ENCODE measurements at regions not wholly inside any gene's neighbourhood (a gene's known extent, or its start where the extent isn't known, plus 50 kb on each side); places are given as distances from the start of the nearest gene placed in this dataset.

- POLR2A ChIA-PET = no interaction called here
Measured at GRCh38 chr2:147433822-147434221, 411.0 kb upstream of the ACVR2A start.

GRCh38 chr2:147430408-147430807 lies 414.4 kb upstream of the ACVR2A start:
- H3K4me1 ChIP-seq (ENCODE audit: control insufficient read depth, insufficient read depth, low read length) = peaks cover 4% of the 10 kb centered on the region; the same call in 1 of the 2 replicates
- POLR2A ChIA-PET = no interaction called here
- TF ChIP-seq ZNF112 (tag by site-specific recombination; IDR thresholded peaks at IDR 0.05) (no peak), ZNF501 (tag by site-specific recombination; IDR thresholded peaks at IDR 0.05) (no peak)
- H3K27ac ChIP-seq (ENCODE audit: extremely low read depth, low read depth, low read length) = no peak overlapping the region
- CTCF ChIA-PET = no interaction called here
- H3K36me3 ChIP-seq (ENCODE audit: control insufficient read depth in 2 of 2, insufficient read depth in 1 of 2, low read length in 2 of 2) = no peaks in the 10 kb centered on the region
- no peaks in the 10 kb centered on the region for H3K9me3 ChIP-seq (ENCODE audit: control insufficient read depth, insufficient read depth, low read depth, low read length)
- H3K4me3 ChIP-seq (ENCODE audit: low read depth, low read length) = no peak overlapping the region

More at GRCh38 chr2:147433822-147434221, 411.0 kb upstream of the ACVR2A start:
- Histone ChIP-seq H3K9me3 (ENCODE audit: control insufficient read depth, insufficient read depth, low read depth, low read length) (no peaks in the 10 kb centered on the region), H3K36me3 (ENCODE audit: control insufficient read depth in 2 of 2, insufficient read depth in 1 of 2, low read length in 2 of 2) (no peaks in the 10 kb centered on the region), H3K4me3 (ENCODE audit: low read depth, low read length) (no peak overlapping the region), H3K27ac (ENCODE audit: extremely low read depth, low read depth, low read length) (no peak overlapping the region), H3K4me1 (ENCODE audit: control insufficient read depth, insufficient read depth, low read length) (peaks cover 4% of the 10 kb centered on the region; the same call in 1 of the 2 replicates)
- TF ChIP-seq SCRT1 (tag by site-specific recombination; IDR thresholded peaks at IDR 0.05; ENCODE audit: borderline replicate concordance) (no peak), YY2 (tag by site-specific recombination; IDR thresholded peaks at IDR 0.05) (no peak), ZNF155 (tag by site-specific recombination; IDR thresholded peaks at IDR 0.05) (no peak), ZNF211 (tag by site-specific recombination; IDR thresholded peaks at IDR 0.05; ENCODE audit: low read depth) (no peak), WT1 (tag by site-specific recombination; IDR thresholded peaks at IDR 0.05) (no peak), ZNF214 (tag by site-specific recombination; IDR thresholded peaks at IDR 0.05; ENCODE audit: borderline replicate concordance) (no peak), ZNF248 (tag by site-specific recombination; IDR thresholded peaks at IDR 0.05) (no peak), GFI1B (tag by site-specific recombination; IDR thresholded peaks at IDR 0.05) (no peak), SP7 (tag by site-specific recombination; IDR thresholded peaks at IDR 0.05) (no peak)
- CTCF ChIA-PET = interaction anchor here (0.7 kb wide), 1 partner anchor 8 kb away, joined by 3 read pairs; no protein-coding TSS in a partner anchor

GRCh38 chr2:147428120-147428747 lies 416.6 kb upstream of the ACVR2A start:
- ChIA-PET CTCF (interaction anchor here (0.6 to 0.7 kb wide), 2 partner anchors 786 to 1591 kb away, joined by 3 to 4 read pairs; no protein-coding TSS in a partner anchor), POLR2A (no interaction called here)
- Histone ChIP-seq H3K4me3 (ENCODE audit: low read depth, low read length) (no peak overlapping the region), H3K36me3 (ENCODE audit: control insufficient read depth in 2 of 2, insufficient read depth in 1 of 2, low read length in 2 of 2) (no peaks in the 10 kb centered on the region), H3K9me3 (ENCODE audit: control insufficient read depth, insufficient read depth, low read depth, low read length) (no peaks in the 10 kb centered on the region), H3K4me1 (ENCODE audit: control insufficient read depth, insufficient read depth, low read length) (peaks cover 4% of the 10 kb centered on the region; the same call in 1 of the 2 replicates), H3K27ac (ENCODE audit: extremely low read depth, low read depth, low read length) (no peak overlapping the region)
- TF ChIP-seq ZNF37A (tag by site-specific recombination; IDR thresholded peaks at IDR 0.05) = no peak
- no peak for TF ChIP-seq ZBTB49 (tag by site-specific recombination; IDR thresholded peaks at IDR 0.05; ENCODE audit: low read depth)
- TF ChIP-seq, protein P1, sequence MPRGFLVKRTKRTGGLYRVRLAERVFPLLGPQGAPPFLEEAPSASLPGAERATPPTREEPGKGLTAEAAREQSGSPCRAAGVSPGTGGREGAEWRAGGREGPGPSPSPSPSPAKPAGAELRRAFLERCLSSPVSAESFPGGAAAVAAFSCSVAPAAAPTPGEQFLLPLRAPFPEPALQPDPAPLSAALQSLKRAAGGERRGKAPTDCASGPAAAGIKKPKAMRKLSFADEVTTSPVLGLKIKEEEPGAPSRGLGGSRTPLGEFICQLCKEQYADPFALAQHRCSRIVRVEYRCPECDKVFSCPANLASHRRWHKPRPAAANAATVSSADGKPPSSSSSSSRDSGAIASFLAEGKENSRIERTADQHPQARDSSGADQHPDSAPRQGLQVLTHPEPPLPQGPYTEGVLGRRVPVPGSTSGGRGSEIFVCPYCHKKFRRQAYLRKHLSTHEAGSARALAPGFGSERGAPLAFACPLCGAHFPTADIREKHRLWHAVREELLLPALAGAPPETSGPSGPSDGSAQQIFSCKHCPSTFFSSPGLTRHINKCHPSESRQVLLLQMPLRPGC (tag by site-specific recombination; IDR thresholded peaks at IDR 0.05) = no peak
- no peak for TF ChIP-seq SCRT2 (tag by site-specific recombination; IDR thresholded peaks at IDR 0.05)
- TF ChIP-seq, protein P2, sequence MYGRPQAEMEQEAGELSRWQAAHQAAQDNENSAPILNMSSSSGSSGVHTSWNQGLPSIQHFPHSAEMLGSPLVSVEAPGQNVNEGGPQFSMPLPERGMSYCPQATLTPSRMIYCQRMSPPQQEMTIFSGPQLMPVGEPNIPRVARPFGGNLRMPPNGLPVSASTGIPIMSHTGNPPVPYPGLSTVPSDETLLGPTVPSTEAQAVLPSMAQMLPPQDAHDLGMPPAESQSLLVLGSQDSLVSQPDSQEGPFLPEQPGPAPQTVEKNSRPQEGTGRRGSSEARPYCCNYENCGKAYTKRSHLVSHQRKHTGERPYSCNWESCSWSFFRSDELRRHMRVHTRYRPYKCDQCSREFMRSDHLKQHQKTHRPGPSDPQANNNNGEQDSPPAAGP (tag by site-specific recombination; IDR thresholded peaks at IDR 0.05) = no peak
- TF ChIP-seq TCF7L2 (IDR thresholded peaks at IDR 0.05; ENCODE audit: borderline replicate concordance, low read depth, low read length) = no peak
- TF ChIP-seq, protein P3, sequence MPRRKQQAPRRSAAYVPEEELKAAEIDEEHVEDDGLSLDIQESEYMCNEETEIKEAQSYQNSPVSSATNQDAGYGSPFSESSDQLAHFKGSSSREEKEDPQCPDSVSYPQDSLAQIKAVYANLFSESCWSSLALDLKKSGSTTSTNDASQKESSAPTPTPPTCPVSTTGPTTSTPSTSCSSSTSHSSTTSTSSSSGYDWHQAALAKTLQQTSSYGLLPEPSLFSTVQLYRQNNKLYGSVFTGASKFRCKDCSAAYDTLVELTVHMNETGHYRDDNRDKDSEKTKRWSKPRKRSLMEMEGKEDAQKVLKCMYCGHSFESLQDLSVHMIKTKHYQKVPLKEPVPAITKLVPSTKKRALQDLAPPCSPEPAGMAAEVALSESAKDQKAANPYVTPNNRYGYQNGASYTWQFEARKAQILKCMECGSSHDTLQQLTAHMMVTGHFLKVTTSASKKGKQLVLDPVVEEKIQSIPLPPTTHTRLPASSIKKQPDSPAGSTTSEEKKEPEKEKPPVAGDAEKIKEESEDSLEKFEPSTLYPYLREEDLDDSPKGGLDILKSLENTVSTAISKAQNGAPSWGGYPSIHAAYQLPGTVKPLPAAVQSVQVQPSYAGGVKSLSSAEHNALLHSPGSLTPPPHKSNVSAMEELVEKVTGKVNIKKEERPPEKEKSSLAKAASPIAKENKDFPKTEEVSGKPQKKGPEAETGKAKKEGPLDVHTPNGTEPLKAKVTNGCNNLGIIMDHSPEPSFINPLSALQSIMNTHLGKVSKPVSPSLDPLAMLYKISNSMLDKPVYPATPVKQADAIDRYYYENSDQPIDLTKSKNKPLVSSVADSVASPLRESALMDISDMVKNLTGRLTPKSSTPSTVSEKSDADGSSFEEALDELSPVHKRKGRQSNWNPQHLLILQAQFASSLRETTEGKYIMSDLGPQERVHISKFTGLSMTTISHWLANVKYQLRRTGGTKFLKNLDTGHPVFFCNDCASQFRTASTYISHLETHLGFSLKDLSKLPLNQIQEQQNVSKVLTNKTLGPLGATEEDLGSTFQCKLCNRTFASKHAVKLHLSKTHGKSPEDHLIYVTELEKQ (tag by site-specific recombination; IDR thresholded peaks at IDR 0.05; ENCODE audit: borderline replicate concordance) = no peak
- TF ChIP-seq ZNF223 (tag by site-specific recombination; IDR thresholded peaks at IDR 0.05) = no peak
- TF ChIP-seq EGR2 (tag by site-specific recombination; IDR thresholded peaks at IDR 0.05; ENCODE audit: low read depth) = no peak
- TF ChIP-seq ZNF629 (tag by site-specific recombination; IDR thresholded peaks at IDR 0.05) = no peak
- TF ChIP-seq ZFP69B (tag by site-specific recombination; IDR thresholded peaks at IDR 0.05) = no peak
- TF ChIP-seq KLF7 (tag by site-specific recombination; IDR thresholded peaks at IDR 0.05; ENCODE audit: borderline replicate concordance) = no peak
- no peak for TF ChIP-seq ZBTB21 (tag by site-specific recombination; IDR thresholded peaks at IDR 0.05)

Data from HEK293 (cell line).